ENCODE measurements at regions not wholly inside any gene's neighbourhood (a gene's known extent, or its start where the extent isn't known, plus 50 kb on each side); places are given as distances from the start of the nearest gene placed in this dataset.

GRCh38 chr20:40234593-40234992 is 454.4 kb downstream of the MAFB start:
- H3K4me3 ChIP-seq, result no peak overlapping the region
- no peak overlapping the region for H3K27ac ChIP-seq
- no peak for DNase-seq
- ATAC-seq, result no peak
- H3K9me3 ChIP-seq, result no peaks in the 10 kb centered on the region
- H3K27me3 ChIP-seq, result peaks cover 0 to 18% (median 0%) of the 10 kb centered on the region in 7 donors
- peaks cover 0 to 4% (median 0%) of the 10 kb centered on the region in 9 donors for H3K4me1 ChIP-seq
- no peak for TF ChIP-seq CTCF (IDR thresholded peaks at IDR 0.05)
- no peaks in the 10 kb centered on the region for H3K36me3 ChIP-seq
- intact Hi-C loops (cut with DNase I), result no loop called here
- WGBS, 2 donors, result 85 to 86% methylated on average over 3 of the region's 3 CpGs

GRCh38 chr20:40233406-40233805 is 455.6 kb downstream of the MAFB start:
- no peak for ATAC-seq
- WGBS, 2 donors, result 61 to 66% methylated on average over 3 of the region's 3 CpGs
- intact Hi-C loops (cut with DNase I), result no loop called here

GRCh38 chr20:40232756-40233155 is 456.3 kb downstream of the MAFB start:
- intact Hi-C loops (cut with DNase I), result no loop called here
- DNase-seq (no peak), ATAC-seq (no peak)
- Histone ChIP-seq H3K4me1 (peaks cover 0 to 4% (median 0%) of the 10 kb centered on the region in 9 donors), H3K9me3 (no peaks in the 10 kb centered on the region), H3K4me3 (no peak overlapping the region), H3K27ac (no peak overlapping the region), H3K36me3 (no peaks in the 10 kb centered on the region), H3K27me3 (peaks cover 0 to 17% (median 0%) of the 10 kb centered on the region in 7 donors)
- TF ChIP-seq CTCF (IDR thresholded peaks at IDR 0.05), result no peak

More at GRCh38 chr20:40233406-40233805, 455.6 kb downstream of the MAFB start:
- H3K4me1 ChIP-seq, result peaks cover 0 to 4% (median 0%) of the 10 kb centered on the region in 9 donors
- no peaks in the 10 kb centered on the region for H3K9me3 ChIP-seq
- H3K36me3 ChIP-seq, result no peaks in the 10 kb centered on the region
- H3K27ac ChIP-seq, result no peak overlapping the region
- no peak for DNase-seq
- H3K4me3 ChIP-seq, result no peak overlapping the region
- TF ChIP-seq CTCF (IDR thresholded peaks at IDR 0.05), result no peak
- H3K27me3 ChIP-seq, result peaks cover 0 to 17% (median 0%) of the 10 kb centered on the region in 7 donors

DNA sequence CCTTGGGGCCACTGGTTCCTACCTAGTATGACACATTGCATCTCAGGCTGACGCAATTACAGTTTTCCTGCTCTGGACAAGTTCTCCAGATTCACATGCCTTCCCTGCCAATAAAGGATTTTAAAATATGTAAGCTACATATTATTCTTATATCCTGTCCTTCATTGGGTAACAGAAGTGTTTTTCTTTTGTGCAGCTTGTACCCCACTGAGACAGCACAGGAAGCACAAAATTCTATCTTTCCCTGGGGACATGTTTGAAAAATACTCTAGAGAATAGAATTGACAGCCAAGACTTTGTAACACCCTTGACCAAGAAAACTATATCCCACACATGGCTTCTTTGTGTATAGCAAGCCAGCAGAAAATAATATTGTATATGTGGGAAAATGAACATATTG is 456.8 kb downstream of the MAFB start:
- no peak for DNase-seq
- no peak overlapping the region for H3K4me3 ChIP-seq
- TF ChIP-seq CTCF (IDR thresholded peaks at IDR 0.05), result no peak
- H3K27ac ChIP-seq, result no peak overlapping the region
- H3K27me3 ChIP-seq, result peaks cover 0 to 17% (median 0%) of the 10 kb centered on the region in 7 donors
- intact Hi-C loops (cut with DNase I), result no loop called here
- H3K9me3 ChIP-seq, result no peaks in the 10 kb centered on the region
- no peaks in the 10 kb centered on the region for H3K36me3 ChIP-seq
- WGBS, 2 donors, result 81 to 88% methylated on average over 1 of the region's 1 CpG
- ATAC-seq, result no peak
- H3K4me1 ChIP-seq, result peaks cover 0 to 4% (median 0%) of the 10 kb centered on the region in 9 donors
